Right atrium auricular region (tissue), 2 donors: ENCODE measurements at regions not wholly inside any gene's neighbourhood (a gene's known extent, or its start where the extent isn't known, plus 50 kb on each side); places are given as distances from the start of the nearest gene placed in this dataset.

Experiments used
- DNase-seq: peaks from one replicate; pipeline ENCODE4 v3.0.0-alpha.2; 2019; ENCODE audit warnings: low spot score
- H3K27ac ChIP-seq, 2 donors: fragments of 200-600 bp; sonication (generic); 1 replicate in 1 of 2; 2 replicates in 1 of 2; pipeline ENCODE4 v1.5.1; 2016 to 2019
- H3K27me3 ChIP-seq, 2 donors: fragments of 200-600 bp; sonication (generic); one replicate each; pipeline versions ENCODE4 v1.5.1 to v1.6.0; 2017 to 2019
- H3K36me3 ChIP-seq: fragments of 200-600 bp; sonication (generic); one replicate; pipeline ENCODE4 v1.5.1; 2016
- H3K4me1 ChIP-seq, 2 donors: fragments of 200-600 bp; sonication (generic); one replicate each; pipeline versions ENCODE4 v1.5.1 to v1.6.0; 2017 to 2019
- H3K4me3 ChIP-seq, 2 donors: fragments of 200-600 bp; sonication (generic); 1 replicate in 1 of 2; 2 replicates in 1 of 2; pipeline ENCODE4 v1.5.1; 2017 to 2019; ENCODE audit warnings: mild to moderate bottlenecking in 1 of 2, moderate library complexity in 1 of 2
- H3K9me3 ChIP-seq, 2 donors: fragments of 200-600 bp; sonication (generic); one replicate each; pipeline ENCODE4 v1.5.1; 2019
- CTCF ChIP-seq, 2 donors: fragments of 200-600 bp; sonication (generic); IDR thresholded peaks; one replicate each; pipeline ENCODE4 v1.5.1; 2019; ENCODE audit warnings: antibody characterized with exemption in 2 of 2

DNA sequence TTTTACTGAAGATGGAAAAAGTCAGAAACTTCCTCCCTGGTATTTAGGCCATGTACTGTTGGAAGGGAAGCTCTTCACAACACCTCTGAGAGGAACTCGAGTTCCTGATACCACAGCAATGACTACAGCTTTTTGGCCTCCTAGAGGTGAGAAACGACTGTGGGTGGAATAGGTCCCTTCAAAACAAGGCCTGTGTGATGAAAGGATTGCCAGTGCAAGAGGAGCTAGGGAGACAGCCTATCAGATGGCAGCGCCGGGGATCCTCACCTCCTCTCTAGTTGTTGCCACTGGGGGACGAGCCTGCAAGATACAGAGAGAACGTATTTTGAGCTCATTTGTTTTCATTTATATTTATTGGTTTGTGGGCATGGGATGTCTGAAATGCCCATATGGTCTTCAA lies 187.8 kb upstream of the KCND3 start:
- no peaks in the 10 kb centered on the region for H3K4me1 ChIP-seq
- no peaks in the 10 kb centered on the region for H3K9me3 ChIP-seq
- TF ChIP-seq CTCF (IDR thresholded peaks at IDR 0.05), result no peak
- no peaks in the 10 kb centered on the region for H3K27me3 ChIP-seq
- no peak for DNase-seq
- no peak overlapping the region for H3K27ac ChIP-seq
- H3K4me3 ChIP-seq, result no peak overlapping the region
- no peaks in the 10 kb centered on the region for H3K36me3 ChIP-seq

GRCh38 chr1:112188611-112189010 lies 199.1 kb upstream of the KCND3 start:
- Histone ChIP-seq H3K4me3 (no peak overlapping the region), H3K27me3 (no peaks in the 10 kb centered on the region), H3K4me1 (no peaks in the 10 kb centered on the region), H3K27ac (no peak overlapping the region), H3K9me3 (no peaks in the 10 kb centered on the region), H3K36me3 (no peaks in the 10 kb centered on the region)
- TF ChIP-seq CTCF (IDR thresholded peaks at IDR 0.05), result no peak
- DNase-seq, result no peak

DNA sequence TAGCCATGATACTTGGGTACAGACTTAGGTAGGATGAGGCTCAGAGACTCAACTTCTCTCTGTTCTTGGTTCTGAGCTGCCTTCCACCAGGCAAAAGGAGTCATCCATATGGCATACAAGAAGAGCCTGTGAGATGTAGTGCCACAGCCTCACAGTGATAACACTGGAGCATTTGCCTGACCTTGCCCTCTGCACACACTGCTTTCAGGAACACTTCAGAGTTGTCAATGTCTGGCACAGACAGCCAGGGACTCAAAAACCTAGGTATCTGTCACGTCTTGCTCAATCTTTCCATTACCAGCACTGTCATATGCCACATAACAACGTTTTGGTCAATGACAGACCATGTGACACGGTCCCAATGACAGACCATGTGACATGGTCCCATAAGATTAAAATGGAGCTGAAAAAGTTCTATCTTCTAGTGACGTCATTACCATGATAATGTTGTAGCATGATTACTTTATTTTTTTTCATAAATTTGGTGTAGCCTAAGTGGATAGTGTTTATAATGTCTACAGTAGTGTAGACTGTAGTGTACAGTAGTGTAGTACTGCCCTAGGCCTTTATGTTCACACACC lies 199.9 kb upstream of the CTTNBP2NL start:
- no peak overlapping the region for H3K27ac ChIP-seq
- peaks cover 0 to 15% of the 10 kb centered on the region in 2 donors for H3K9me3 ChIP-seq
- no peak overlapping the region for H3K4me3 ChIP-seq

GRCh38 chr1:112196731-112197130 lies 199.3 kb upstream of the CTTNBP2NL start:
- H3K9me3 ChIP-seq, result peaks cover 0 to 15% of the 10 kb centered on the region in 2 donors
- no peaks in the 10 kb centered on the region for H3K36me3 ChIP-seq
- no peak for TF ChIP-seq CTCF (IDR thresholded peaks at IDR 0.05)
- no peak overlapping the region for H3K4me3 ChIP-seq
- DNase-seq, result no peak
- no peaks in the 10 kb centered on the region for H3K27me3 ChIP-seq
- H3K4me1 ChIP-seq, result no peaks in the 10 kb centered on the region
- H3K27ac ChIP-seq, result no peak overlapping the region

More for the DNA sequence above, 199.9 kb upstream of the CTTNBP2NL start:
- TF ChIP-seq CTCF (IDR thresholded peaks at IDR 0.05), result no peak
- no peaks in the 10 kb centered on the region for H3K27me3 ChIP-seq
- no peaks in the 10 kb centered on the region for H3K36me3 ChIP-seq
- no peak for DNase-seq
- no peaks in the 10 kb centered on the region for H3K4me1 ChIP-seq

DNA sequence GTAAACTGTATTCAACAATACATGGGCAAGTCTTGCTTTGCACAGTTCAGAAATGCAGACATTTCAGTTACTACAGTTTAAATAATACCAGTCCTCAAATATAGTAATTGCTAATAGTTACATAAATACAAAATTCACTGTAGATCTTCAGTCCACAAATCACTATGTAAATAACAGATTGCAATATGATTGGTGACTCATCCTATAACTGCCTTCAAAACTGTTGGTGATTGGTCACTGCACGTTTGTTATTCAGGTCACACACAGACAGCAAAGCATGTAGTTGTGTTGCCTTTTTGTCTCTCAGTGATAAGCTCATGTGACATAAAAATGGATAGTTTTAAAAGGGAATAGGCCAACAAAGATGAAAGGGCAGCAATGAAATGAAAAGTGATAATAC lies 186.5 kb upstream of the CTTNBP2NL start:
- no peak overlapping the region for H3K4me3 ChIP-seq
- no peaks in the 10 kb centered on the region for H3K36me3 ChIP-seq
- TF ChIP-seq CTCF (IDR thresholded peaks at IDR 0.05), result no peak
- peaks cover 0 to 5% of the 10 kb centered on the region in 2 donors for H3K9me3 ChIP-seq
- H3K4me1 ChIP-seq, result no peaks in the 10 kb centered on the region
- no peaks in the 10 kb centered on the region for H3K27me3 ChIP-seq
- no peak for DNase-seq
- no peak overlapping the region for H3K27ac ChIP-seq

GRCh38 chr1:112219267-112219666 lies 176.7 kb upstream of the CTTNBP2NL start:
- no peaks in the 10 kb centered on the region for H3K36me3 ChIP-seq
- no peak overlapping the region for H3K27ac ChIP-seq
- H3K27me3 ChIP-seq, result no peaks in the 10 kb centered on the region
- H3K9me3 ChIP-seq, result no peaks in the 10 kb centered on the region
- H3K4me3 ChIP-seq, result no peak overlapping the region
- H3K4me1 ChIP-seq, result no peaks in the 10 kb centered on the region
- DNase-seq, result no peak
- no peak for TF ChIP-seq CTCF (IDR thresholded peaks at IDR 0.05)
